Transverse colon (tissue), 4 donors: ENCODE measurements at regions not wholly inside any gene's neighbourhood (a gene's known extent, or its start where the extent isn't known, plus 50 kb on each side); places are given as distances from the start of the nearest gene placed in this dataset.

ENCODE experiments used
- DNase-seq: peaks from one replicate; pipeline ENCODE4 v3.0.0-alpha.2; 2019
- H3K27ac ChIP-seq, 4 donors: fragments of 200-600 bp; sonication (generic); 2 replicates each; pipeline ENCODE4 v1.5.1; 2016 to 2018; ENCODE audit warnings: inconsistent platforms in 4 of 4
- H3K27me3 ChIP-seq: fragments of 200-600 bp; sonication (generic); 2 replicates; pipeline ENCODE4 v1.5.1; 2017; ENCODE audit warnings: inconsistent platforms
- H3K36me3 ChIP-seq, 4 donors: fragments of 200-600 bp; sonication (generic); 2 replicates each; pipeline ENCODE4 v1.5.1; 2017 to 2019; ENCODE audit warnings: inconsistent platforms in 4 of 4
- H3K4me1 ChIP-seq, 4 donors: fragments of 200-600 bp; sonication (generic); 2 replicates each; pipeline ENCODE4 v1.5.1; 2017 to 2020; ENCODE audit warnings: inconsistent platforms in 4 of 4
- H3K4me3 ChIP-seq, 4 donors: fragments of 200-600 bp; sonication (generic); 1 replicate in 1 of 4; 2 replicates in 3 of 4; pipeline versions ENCODE4 v1.5.1 to v1.6.1; 2017 to 2019; ENCODE audit warnings: inconsistent platforms in 4 of 4
- H3K9me3 ChIP-seq, 2 donors: fragments of 200-600 bp; sonication (generic); 2 replicates each; pipeline ENCODE4 v1.5.1; 2017 to 2019; ENCODE audit warnings: inconsistent platforms in 2 of 2
- CTCF ChIP-seq, 5 experiments: fragments of 200-600 bp in 3 of 5; fragments of 450-650 bp in 2 of 5; sonication (generic) in 3 of 5; IDR thresholded peaks; 1 replicate in 2 of 5; 2 replicates in 3 of 5; pipeline ENCODE4 v1.5.1; 2016 to 2017; ENCODE audit warnings: antibody characterized with exemption in 5 of 5, inconsistent platforms in 3 of 5, mild to moderate bottlenecking in 2 of 5, moderate library complexity in 1 of 5
- EP300 ChIP-seq: sonication (generic); formaldehyde crosslinking; IDR thresholded peaks from one replicate; pipeline ENCODE4 v1.6.1; 2017; ENCODE audit warnings: antibody characterized with exemption, low read depth
- POLR2A ChIP-seq: fragments of 450-650 bp; IDR thresholded peaks from one replicate; pipeline ENCODE4 v1.6.1; 2016; ENCODE audit warnings: antibody characterized with exemption, mild to moderate bottlenecking, moderate library complexity
- POLR2AphosphoS5 ChIP-seq, 3 donors: sonication (generic); formaldehyde crosslinking; IDR thresholded peaks; one replicate each; pipeline ENCODE4 v1.6.1; 2016; ENCODE audit warnings: antibody characterized with exemption in 3 of 3
- WGBS, 2 donors: methylation state at CpG; one replicate each; pipeline ENCODE4 v1.1.5; 2018; ENCODE audit warnings: low coverage in 1 of 2; 5-methylcytosine and 5-hydroxymethylcytosine counted together
- in situ Hi-C, 4 donors: fragments of 200-750 bp; cut with MboI; loops; one replicate each; pipeline versions ENCODE4 v1.15.0 to v1.15.1; 2017; ENCODE audit warnings: low sequenced_read_pairs in 3 of 4, low pct_ligation_motif_present in 1 of 4, low pct_unique_long_range_greater_than_20kb in 1 of 4
- intact Hi-C: fragments of 100-400 bp; cut with DNase I; formaldehyde crosslinking; loops from one replicate; pipeline ENCODE4 v1.15.1; 2023; ENCODE audit warnings: low total_unique reads

- Histone ChIP-seq H3K36me3 (no peaks in the 10 kb centered on the region), H3K4me1 (no peaks in the 10 kb centered on the region), H3K9me3 (no peaks in the 10 kb centered on the region), H3K4me3 (no peak overlapping the region), H3K27ac (no peak overlapping the region), H3K27me3 (no peaks in the 10 kb centered on the region)
- intact Hi-C loops (no loop called here), in situ Hi-C loops (no loop called here)
- WGBS, 2 donors: 57 to 80% methylated on average over 2 to 4 of the region's 4 CpGs
- DNase-seq: no peak
- no peak for TF ChIP-seq POLR2AphosphoS5 (IDR thresholded peaks at IDR 0.05)
- no peak for TF ChIP-seq EP300
- TF ChIP-seq POLR2A: no peak
- TF ChIP-seq CTCF (IDR thresholded peaks at IDR 0.05): no peak
These were observed 166.3 kb upstream of the SULF2 start for GRCh38 chr20:47951521-47951971.

- Histone ChIP-seq H3K4me1 (no peaks in the 10 kb centered on the region), H3K9me3 (no peaks in the 10 kb centered on the region), H3K36me3 (no peaks in the 10 kb centered on the region), H3K27me3 (no peaks in the 10 kb centered on the region), H3K4me3 (no peak overlapping the region), H3K27ac (no peak overlapping the region)
- intact Hi-C loops (no loop called here), in situ Hi-C loops (no loop called here)
- no peak for DNase-seq
- WGBS, 2 donors: 92 to 94% methylated on average over 13 to 24 of the region's 24 CpGs
- TF ChIP-seq POLR2A (no peak), POLR2AphosphoS5 (IDR thresholded peaks at IDR 0.05) (no peak), CTCF (IDR thresholded peaks at IDR 0.05) (no peak), EP300 (no peak)
These were observed 165.6 kb upstream of the SULF2 start for GRCh38 chr20:47950913-47951283.

- H3K9me3 ChIP-seq: no peaks in the 10 kb centered on the region
- H3K36me3 ChIP-seq: no peaks in the 10 kb centered on the region
- WGBS, 2 donors: 53 to 73% methylated on average over 6 to 11 of the region's 11 CpGs
- H3K27me3 ChIP-seq: no peaks in the 10 kb centered on the region
- H3K4me3 ChIP-seq: no peak overlapping the region
- DNase-seq: no peak
- in situ Hi-C loops: no loop called here
- TF ChIP-seq POLR2A (no peak), POLR2AphosphoS5 (IDR thresholded peaks at IDR 0.05) (no peak), CTCF (IDR thresholded peaks at IDR 0.05) (no peak), EP300 (no peak)
- intact Hi-C loops: no loop called here
- no peaks in the 10 kb centered on the region for H3K4me1 ChIP-seq
- H3K27ac ChIP-seq: no peak overlapping the region
These were observed 165.0 kb upstream of the SULF2 start for GRCh38 chr20:47950124-47950912.

GRCh38 chr20:47949230-47949629 is 163.9 kb upstream of the SULF2 start:
- DNase-seq: no peak
- no peaks in the 10 kb centered on the region for H3K9me3 ChIP-seq
- H3K4me1 ChIP-seq: no peaks in the 10 kb centered on the region
- TF ChIP-seq POLR2A (no peak), EP300 (no peak), POLR2AphosphoS5 (IDR thresholded peaks at IDR 0.05) (no peak), CTCF (IDR thresholded peaks at IDR 0.05) (no peak)
- H3K4me3 ChIP-seq: no peak overlapping the region
- in situ Hi-C loops: no loop called here
- 57 to 68% methylated on average over 2 to 6 of the region's 6 CpGs for WGBS, 2 donors
- no peaks in the 10 kb centered on the region for H3K36me3 ChIP-seq
- intact Hi-C loops: no loop called here
- H3K27me3 ChIP-seq: no peaks in the 10 kb centered on the region
- H3K27ac ChIP-seq: no peak overlapping the region
